OCI-LY3 (cell line): ENCODE measurements at regions not wholly inside any gene's neighbourhood (a gene's known extent, or its start where the extent isn't known, plus 50 kb on each side); places are given as distances from the start of the nearest gene placed in this dataset.

Experiments used
- H2AFZ ChIP-seq: fragments of 200-600, 300-600 bp; shearing (Covaris generic); 2 replicates; pipeline ENCODE4 v1.6.0; 2014; ENCODE audit warnings: antibody characterized with exemption, low read depth, low read length
- H3K27ac ChIP-seq: fragments of 200-600, 300-600 bp; sonication (generic); 2 replicates; pipeline ENCODE4 v1.5.1; 2014; ENCODE audit warnings: mild to moderate bottlenecking, low read length, moderate library complexity, mixed read lengths
- H3K27me3 ChIP-seq: fragments of 200-600, 300-600 bp; sonication (generic); 2 replicates; pipeline ENCODE4 v1.6.1; 2014; ENCODE audit warnings: low read depth, low read length, mixed read lengths
- H3K36me3 ChIP-seq: fragments of 200-600, 300-600 bp; sonication (generic); replicated peaks from 2 replicates; pipeline ENCODE3; 2014; ENCODE audit warnings: low read depth, low read length, mixed read lengths
- H3K4me1 ChIP-seq: fragments of 300-600, 200-600 bp; sonication (generic); 2 replicates; pipeline ENCODE4 v1.6.1; 2014; ENCODE audit warnings: low read length, mixed read lengths
- H3K4me2 ChIP-seq: fragments of 200-600, 300-600 bp; sonication (generic); 2 replicates; pipeline ENCODE4 v1.6.1; 2014; ENCODE audit warnings: low read length, mixed read lengths
- H3K4me3 ChIP-seq: fragments of 300-600, 200-600 bp; sonication (generic); 2 replicates; pipeline ENCODE4 v1.5.1; 2014; ENCODE audit warnings: antibody characterized with exemption, mild to moderate bottlenecking, low read length, moderate library complexity
- H3K79me2 ChIP-seq: fragments of 300-600, 200-600 bp; shearing (Covaris generic); 2 replicates; pipeline ENCODE4 v1.6.1; 2014; ENCODE audit warnings: mild to moderate bottlenecking, low read length, mixed read lengths
- H3K9ac ChIP-seq: fragments of 300-600, 200-600 bp; shearing (Covaris generic); 2 replicates; pipeline ENCODE4 v1.6.0; 2014; ENCODE audit warnings: mild to moderate bottlenecking, low read length, moderate library complexity
- H3K9me3 ChIP-seq: fragments of 200-600, 300-600 bp; shearing (Covaris generic); 2 replicates; pipeline ENCODE4 v1.6.1; 2014; ENCODE audit warnings: low read length, mixed read lengths; ENCODE audit not compliant: insufficient read depth
- H4K20me1 ChIP-seq: fragments of 200-600, 300-600 bp; sonication (generic); 2 replicates; pipeline ENCODE4 v1.6.1; 2016; ENCODE audit warnings: low read length, mixed read lengths; ENCODE audit not compliant: insufficient read depth
- CTCF ChIP-seq: fragments of 200-600, 300-600 bp; sonication (generic); IDR thresholded peaks from 2 replicates; pipeline ENCODE4 v1.5.1; 2014; ENCODE audit warnings: antibody characterized with exemption, low read length, low read depth
- EZH2phosphoT487 ChIP-seq: fragments of 200-600 bp; shearing (Covaris generic); IDR thresholded peaks from 2 replicates; pipeline ENCODE4 v1.6.1; 2018; ENCODE audit warnings: antibody characterized with exemption, mixed run types, low read depth

GRCh38 chr3:190224863-190225692 is 97.2 kb downstream of the CLDN1 start:
- Histone ChIP-seq H4K20me1 (no peaks in the 10 kb centered on the region), H3K4me3 (no peak overlapping the region), H3K27ac (no peak overlapping the region), H3K4me1 (peaks cover 26% of the 10 kb centered on the region), H3K27me3 (no peaks in the 10 kb centered on the region), H3K9ac (no peak overlapping the region), H3K9me3 (no peaks in the 10 kb centered on the region), H3K79me2 (no peaks in the 10 kb centered on the region), H2AFZ (no peak overlapping the region), H3K4me2 (no peak overlapping the region), H3K36me3 (no peaks in the 10 kb centered on the region)
- TF ChIP-seq EZH2phosphoT487 (no peak), CTCF (peak; percentile 64)

- H3K27me3 ChIP-seq: no peaks in the 10 kb centered on the region
- TF ChIP-seq EZH2phosphoT487: no peak
- TF ChIP-seq CTCF: no peak
- H3K9me3 ChIP-seq: no peaks in the 10 kb centered on the region
- H3K4me3 ChIP-seq: no peak overlapping the region
- H3K9ac ChIP-seq: no peak overlapping the region
- no peak overlapping the region for H3K27ac ChIP-seq
- no peak overlapping the region for H2AFZ ChIP-seq
- no peaks in the 10 kb centered on the region for H3K36me3 ChIP-seq
- H3K79me2 ChIP-seq: no peaks in the 10 kb centered on the region
- H3K4me1 ChIP-seq: peaks cover 19% of the 10 kb centered on the region
- H4K20me1 ChIP-seq: no peaks in the 10 kb centered on the region
- H3K4me2 ChIP-seq: no peak overlapping the region
Observed at GRCh38 chr3:190224456-190224855, 97.8 kb downstream of the CLDN1 start.

- H3K4me3 ChIP-seq: no peak overlapping the region
- no peak for TF ChIP-seq EZH2phosphoT487
- no peak for TF ChIP-seq CTCF
- H3K4me1 ChIP-seq: peaks cover 15% of the 10 kb centered on the region
- no peaks in the 10 kb centered on the region for H3K79me2 ChIP-seq
- H3K9me3 ChIP-seq: no peaks in the 10 kb centered on the region
- H2AFZ ChIP-seq: no peak overlapping the region
- no peak overlapping the region for H3K4me2 ChIP-seq
- no peaks in the 10 kb centered on the region for H3K27me3 ChIP-seq
- H3K27ac ChIP-seq: no peak overlapping the region
- no peaks in the 10 kb centered on the region for H4K20me1 ChIP-seq
- no peak overlapping the region for H3K9ac ChIP-seq
- no peaks in the 10 kb centered on the region for H3K36me3 ChIP-seq
Observed at GRCh38 chr3:190222916-190223315, 99.3 kb downstream of the CLDN1 start.

- Histone ChIP-seq H3K4me2 (no peak overlapping the region), H2AFZ (no peak overlapping the region), H3K9ac (no peak overlapping the region), H3K4me1 (peaks cover 12% of the 10 kb centered on the region), H3K27ac (no peak overlapping the region), H3K9me3 (no peaks in the 10 kb centered on the region), H3K27me3 (no peaks in the 10 kb centered on the region), H3K4me3 (no peak overlapping the region), H3K79me2 (no peaks in the 10 kb centered on the region), H3K36me3 (no peaks in the 10 kb centered on the region), H4K20me1 (no peaks in the 10 kb centered on the region)
- TF ChIP-seq CTCF: no peak
- TF ChIP-seq EZH2phosphoT487: no peak
Observed at GRCh38 chr3:190222360-190222759, 99.9 kb downstream of the CLDN1 start.
